Fibroblast of skin of left quadriceps (primary cell): ENCODE measurements at regions not wholly inside any gene's neighbourhood (a gene's known extent, or its start where the extent isn't known, plus 50 kb on each side); places are given as distances from the start of the nearest gene placed in this dataset.
A peak's percentile ranks its signal among the peaks of the same experiment; 100 is the strongest.
"Not testable (repeated sequence)": the region's sequence is repeated elsewhere in the genome, so short reads cannot be mapped to it uniquely, and the experiment has no call there.

Experiments
- DNase-seq, 2 experiments: peaks; one replicate each; pipeline ENCODE4 v3.0.0-alpha.2; 2013; ENCODE audit warnings: low read depth in 2 of 2

GRCh38 chr2:195072806-195073205 lies 584.2 kb upstream of the SLC39A10 start:
- not testable (repeated sequence) for DNase-seq

GRCh38 chr2:195057001-195057400 lies 600.0 kb upstream of the SLC39A10 start:
- DNase-seq = no peak

GRCh38 chr2:195055996-195056395 lies 601.0 kb upstream of the SLC39A10 start:
- DNase-seq = no peak

- no peak for DNase-seq
These were observed 605.6 kb upstream of the SLC39A10 start for GRCh38 chr2:195051401-195051800.

- DNase-seq = no peak
These were observed 607.5 kb upstream of the SLC39A10 start for GRCh38 chr2:195049372-195050031.

- no peak for DNase-seq
These were observed 609.1 kb upstream of the SLC39A10 start for GRCh38 chr2:195047955-195048354.

- no peak for DNase-seq
These were observed 612.2 kb upstream of the SLC39A10 start for GRCh38 chr2:195044801-195045200.

GRCh38 chr2:195038153-195038552 lies 618.9 kb upstream of the SLC39A10 start:
- no peak for DNase-seq

- DNase-seq = no peak
These were observed 620.0 kb upstream of the SLC39A10 start for GRCh38 chr2:195037045-195037444.

GRCh38 chr2:195031411-195031810 lies 625.6 kb upstream of the SLC39A10 start:
- no peak for DNase-seq

GRCh38 chr2:195029804-195030654 lies 627.0 kb upstream of the SLC39A10 start:
- no peak for DNase-seq

- DNase-seq = no peak
These were observed 629.1 kb upstream of the SLC39A10 start for GRCh38 chr2:195027947-195028346.

- DNase-seq = no peak
These were observed 630.8 kb upstream of the SLC39A10 start for GRCh38 chr2:195026261-195026660.

GRCh38 chr2:195022508-195022830 lies 634.6 kb upstream of the SLC39A10 start:
- DNase-seq = no peak

GRCh38 chr2:195021711-195022507 lies 635.1 kb upstream of the SLC39A10 start:
- DNase-seq = no peak

GRCh38 chr2:195018462-195018861 lies 638.6 kb upstream of the SLC39A10 start:
- DNase-seq = no peak

GRCh38 chr2:195017890-195018289 lies 639.1 kb upstream of the SLC39A10 start:
- DNase-seq = no peak

- DNase-seq = peak; percentile 14 to 15
These were observed 640.2 kb upstream of the SLC39A10 start for GRCh38 chr2:195016841-195017240.

- peak; percentile 57 for DNase-seq
These were observed 647.8 kb upstream of the SLC39A10 start for GRCh38 chr2:195009202-195009601.

GRCh38 chr2:195006856-195007255 lies 650.2 kb upstream of the SLC39A10 start:
- DNase-seq = no peak

GRCh38 chr2:195003881-195004471 lies 653.0 kb upstream of the SLC39A10 start:
- DNase-seq = no peak

GRCh38 chr2:195001924-195002323 lies 655.1 kb upstream of the SLC39A10 start:
- no peak for DNase-seq
